Sigmoid colon (tissue), 4 donors: ENCODE measurements at regions not wholly inside any gene's neighbourhood (a gene's known extent, or its start where the extent isn't known, plus 50 kb on each side); places are given as distances from the start of the nearest gene placed in this dataset.

Source experiments
- EP300 ChIP-seq, 4 donors: sonication (generic); formaldehyde crosslinking; IDR thresholded peaks; one replicate each; pipeline ENCODE4 v1.6.1; 2017; ENCODE audit warnings: antibody characterized with exemption in 4 of 4
- TF ChIP-seq, protein P1 (sequence below), 4 experiments: fragments of 450-650 bp in 3 of 4; fragments of 200-600 bp in 1 of 4; IDR thresholded peaks; one replicate each; pipeline ENCODE4 v1.5.1; 2016 to 2019; ENCODE audit warnings: antibody characterized with exemption in 4 of 4, mild to moderate bottlenecking in 3 of 4, moderate library complexity in 2 of 4

DNA sequence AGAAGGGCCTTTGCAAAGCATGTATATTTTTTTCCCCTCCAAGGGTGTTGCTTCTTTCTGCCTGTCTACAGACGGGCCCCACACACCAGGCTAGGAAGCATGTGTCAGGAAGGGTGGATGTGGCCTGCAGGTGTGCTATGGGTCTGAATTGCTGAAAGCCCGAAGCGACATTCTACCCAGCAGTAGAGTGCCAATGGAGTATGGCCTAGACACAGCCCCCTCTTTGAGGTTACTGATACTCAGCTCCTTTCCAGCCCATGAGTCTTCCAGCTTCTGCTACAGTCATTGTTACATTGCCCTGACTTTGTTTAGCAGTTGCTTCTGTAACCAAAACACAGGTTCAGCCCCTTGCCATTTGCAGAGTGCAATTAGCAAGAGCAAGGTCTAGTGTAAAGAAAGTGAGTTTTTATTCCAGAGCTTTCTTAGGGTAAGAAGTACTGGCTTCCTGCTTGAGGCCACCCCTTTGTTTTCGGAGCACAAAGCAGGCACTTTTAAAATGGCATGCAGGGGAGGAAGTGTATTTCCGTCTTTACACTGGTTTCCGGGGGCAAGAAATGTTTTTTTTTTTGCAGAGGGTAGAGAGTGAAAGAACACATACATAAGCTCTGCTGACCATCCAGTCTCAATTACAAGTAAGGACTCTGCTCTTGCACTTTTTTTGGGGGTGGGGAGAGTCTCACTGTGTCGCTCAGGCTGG lies 428.0 kb upstream of the AMELY start:
- TF ChIP-seq, protein P1, sequence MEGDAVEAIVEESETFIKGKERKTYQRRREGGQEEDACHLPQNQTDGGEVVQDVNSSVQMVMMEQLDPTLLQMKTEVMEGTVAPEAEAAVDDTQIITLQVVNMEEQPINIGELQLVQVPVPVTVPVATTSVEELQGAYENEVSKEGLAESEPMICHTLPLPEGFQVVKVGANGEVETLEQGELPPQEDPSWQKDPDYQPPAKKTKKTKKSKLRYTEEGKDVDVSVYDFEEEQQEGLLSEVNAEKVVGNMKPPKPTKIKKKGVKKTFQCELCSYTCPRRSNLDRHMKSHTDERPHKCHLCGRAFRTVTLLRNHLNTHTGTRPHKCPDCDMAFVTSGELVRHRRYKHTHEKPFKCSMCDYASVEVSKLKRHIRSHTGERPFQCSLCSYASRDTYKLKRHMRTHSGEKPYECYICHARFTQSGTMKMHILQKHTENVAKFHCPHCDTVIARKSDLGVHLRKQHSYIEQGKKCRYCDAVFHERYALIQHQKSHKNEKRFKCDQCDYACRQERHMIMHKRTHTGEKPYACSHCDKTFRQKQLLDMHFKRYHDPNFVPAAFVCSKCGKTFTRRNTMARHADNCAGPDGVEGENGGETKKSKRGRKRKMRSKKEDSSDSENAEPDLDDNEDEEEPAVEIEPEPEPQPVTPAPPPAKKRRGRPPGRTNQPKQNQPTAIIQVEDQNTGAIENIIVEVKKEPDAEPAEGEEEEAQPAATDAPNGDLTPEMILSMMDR (IDR thresholded peaks at IDR 0.05): no peak
- TF ChIP-seq EP300 (IDR thresholded peaks at IDR 0.05): no peak
